GM12874 (cell line): ENCODE measurements at regions not wholly inside any gene's neighbourhood (a gene's known extent, or its start where the extent isn't known, plus 50 kb on each side); places are given as distances from the start of the nearest gene placed in this dataset.

Experiments used
- CTCF ChIP-seq: IDR thresholded peaks from 2 replicates; pipeline ENCODE4 v1.5.1; 2011; ENCODE audit warnings: low read depth, mild to moderate bottlenecking, control low read depth, low read length, moderate library complexity; ENCODE audit not compliant: insufficient read depth

GRCh38 chr4:137039370-137039769, 492.9 kb downstream of the PCDH18 start:
- no peak for TF ChIP-seq CTCF

GRCh38 chr4:137032222-137032621, 500.1 kb downstream of the PCDH18 start:
- no peak for TF ChIP-seq CTCF

- TF ChIP-seq CTCF = no peak
Observed at GRCh38 chr4:137029026-137029425, 503.3 kb downstream of the PCDH18 start.

GRCh38 chr4:137025484-137026059, 506.7 kb downstream of the PCDH18 start:
- TF ChIP-seq CTCF = no peak

GRCh38 chr4:137015426-137016409, 516.6 kb downstream of the PCDH18 start:
- TF ChIP-seq CTCF = no peak

- no peak for TF ChIP-seq CTCF
Observed at GRCh38 chr4:137000432-137000831, 531.9 kb downstream of the PCDH18 start.

- no peak for TF ChIP-seq CTCF
Observed at GRCh38 chr4:136992032-136992431, 540.3 kb downstream of the PCDH18 start.
